SU-DHL-6 (cell line): ENCODE measurements at regions not wholly inside any gene's neighbourhood (a gene's known extent, or its start where the extent isn't known, plus 50 kb on each side); places are given as distances from the start of the nearest gene placed in this dataset.

Source experiments
- H2AFZ ChIP-seq: fragments of 200-600 bp; sonication (generic); 2 replicates; pipeline ENCODE4 v1.6.1; 2014; ENCODE audit warnings: low read depth, mild to moderate bottlenecking, moderate library complexity, mixed read lengths, antibody characterized with exemption, low read length; ENCODE audit not compliant: severe bottlenecking
- H3F3A ChIP-seq: fragments of 200-600 bp; shearing (Covaris generic); 2 replicates; pipeline ENCODE4 v1.6.0; 2016; ENCODE audit warnings: antibody characterized with exemption, mild to moderate bottlenecking; ENCODE audit not compliant: insufficient read depth
- H3K27ac ChIP-seq: fragments of 200-600 bp; sonication (generic); 2 replicates; pipeline ENCODE4 v1.5.1; 2016; ENCODE audit warnings: low read depth, mild to moderate bottlenecking, low read length, moderate library complexity, mixed read lengths
- H3K27me3 ChIP-seq: fragments of 200-600 bp; sonication (generic), shearing (Covaris generic); 2 replicates; pipeline ENCODE4 v1.6.0; 2014; ENCODE audit warnings: mild to moderate bottlenecking, low read length
- H3K36me3 ChIP-seq: fragments of 200-600 bp; sonication (generic); 2 replicates; pipeline ENCODE4 v1.6.1; 2014; ENCODE audit warnings: mild to moderate bottlenecking, low read length, mixed read lengths
- H3K4me2 ChIP-seq: fragments of 300-600, 200-600 bp; shearing (Covaris generic), sonication (generic); 2 replicates; pipeline ENCODE4 v1.6.0; 2014; ENCODE audit warnings: low read length, low read depth, mild to moderate bottlenecking; ENCODE audit not compliant: poor library complexity, severe bottlenecking
- H3K4me3 ChIP-seq: fragments of 200-600 bp; sonication (generic); 2 replicates; pipeline ENCODE4 v1.5.1; 2014; ENCODE audit warnings: antibody characterized with exemption, low read length, mild to moderate bottlenecking, mixed read lengths; ENCODE audit not compliant: insufficient read depth, poor library complexity, severe bottlenecking
- H3K79me2 ChIP-seq: fragments of 200-600 bp; sonication (generic); 2 replicates; pipeline ENCODE4 v1.6.1; 2014; ENCODE audit warnings: mild to moderate bottlenecking, low read length, moderate library complexity; ENCODE audit not compliant: insufficient read depth
- H3K9ac ChIP-seq: fragments of 200-600 bp; sonication (generic); 2 replicates; pipeline ENCODE4 v1.7.0; 2014; ENCODE audit warnings: mild to moderate bottlenecking, low read length
- H3K9me2 ChIP-seq: fragments of 200-600 bp; sonication (generic); replicated peaks from 2 replicates; pipeline ENCODE4 v1.6.1; 2014; ENCODE audit warnings: low read length; ENCODE audit not compliant: insufficient read depth
- H3K9me3 ChIP-seq: fragments of 200-600 bp; sonication (generic); 2 replicates; pipeline ENCODE4 v1.6.1; 2014; ENCODE audit warnings: low read length, mixed read lengths; ENCODE audit not compliant: insufficient read depth
- H4K20me1 ChIP-seq: fragments of 200-600 bp; sonication (generic); 2 replicates; pipeline ENCODE4 v1.6.1; 2014; ENCODE audit warnings: low read depth, mild to moderate bottlenecking, antibody characterized with exemption, low read length, moderate library complexity, mixed read lengths
- EZH2phosphoT487 ChIP-seq: fragments of 200-600 bp; sonication (generic), shearing (Covaris generic); conservative IDR thresholded peaks from 2 replicates; pipeline ENCODE4 v1.6.1; 2018; ENCODE audit warnings: mild to moderate bottlenecking, antibody characterized with exemption, low read length, moderate library complexity, mixed read lengths
- TF ChIP-seq, protein P1 (sequence below): fragments of 200-600 bp; sonication (generic); IDR thresholded peaks from one replicate; pipeline ENCODE4 v1.5.1; 2017; ENCODE audit warnings: antibody characterized with exemption, mild to moderate bottlenecking, low read length, moderate library complexity; ENCODE audit not compliant: insufficient read depth, poor library complexity, severe bottlenecking

DNA sequence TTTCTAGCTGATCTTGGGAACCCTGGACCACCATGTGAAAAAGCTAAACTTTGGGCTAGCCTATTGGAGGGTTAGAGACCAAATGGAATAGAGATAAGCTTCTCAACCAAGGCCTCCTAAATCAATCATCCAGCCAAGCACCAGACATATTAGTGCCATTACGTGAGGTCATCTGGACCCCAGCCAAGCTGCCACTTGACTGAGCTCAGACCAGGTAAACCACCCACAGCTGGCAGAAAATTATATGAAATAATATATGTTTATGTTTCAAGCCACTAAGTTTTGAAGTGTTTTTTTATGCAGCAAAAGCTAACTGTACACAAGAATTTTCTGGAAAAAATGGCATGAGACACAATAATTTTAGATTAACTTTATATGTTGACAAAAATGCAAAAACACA, 82.6 kb upstream of the PCGF5 start:
- Histone ChIP-seq H3K4me3 (no peak overlapping the region), H3K9me3 (no peaks in the 10 kb centered on the region), H3K27ac (no peak overlapping the region), H3K79me2 (no peaks in the 10 kb centered on the region), H3K9me2 (no peaks in the 10 kb centered on the region), H3K4me2 (no peak overlapping the region), H3K27me3 (no peaks in the 10 kb centered on the region), H2AFZ (no peak overlapping the region), H3F3A (no peaks in the 10 kb centered on the region), H4K20me1 (no peaks in the 10 kb centered on the region), H3K9ac (no peak overlapping the region), H3K36me3 (no peaks in the 10 kb centered on the region)
- TF ChIP-seq EZH2phosphoT487, result no peak
- TF ChIP-seq, protein P1, sequence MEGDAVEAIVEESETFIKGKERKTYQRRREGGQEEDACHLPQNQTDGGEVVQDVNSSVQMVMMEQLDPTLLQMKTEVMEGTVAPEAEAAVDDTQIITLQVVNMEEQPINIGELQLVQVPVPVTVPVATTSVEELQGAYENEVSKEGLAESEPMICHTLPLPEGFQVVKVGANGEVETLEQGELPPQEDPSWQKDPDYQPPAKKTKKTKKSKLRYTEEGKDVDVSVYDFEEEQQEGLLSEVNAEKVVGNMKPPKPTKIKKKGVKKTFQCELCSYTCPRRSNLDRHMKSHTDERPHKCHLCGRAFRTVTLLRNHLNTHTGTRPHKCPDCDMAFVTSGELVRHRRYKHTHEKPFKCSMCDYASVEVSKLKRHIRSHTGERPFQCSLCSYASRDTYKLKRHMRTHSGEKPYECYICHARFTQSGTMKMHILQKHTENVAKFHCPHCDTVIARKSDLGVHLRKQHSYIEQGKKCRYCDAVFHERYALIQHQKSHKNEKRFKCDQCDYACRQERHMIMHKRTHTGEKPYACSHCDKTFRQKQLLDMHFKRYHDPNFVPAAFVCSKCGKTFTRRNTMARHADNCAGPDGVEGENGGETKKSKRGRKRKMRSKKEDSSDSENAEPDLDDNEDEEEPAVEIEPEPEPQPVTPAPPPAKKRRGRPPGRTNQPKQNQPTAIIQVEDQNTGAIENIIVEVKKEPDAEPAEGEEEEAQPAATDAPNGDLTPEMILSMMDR, result no peak

DNA sequence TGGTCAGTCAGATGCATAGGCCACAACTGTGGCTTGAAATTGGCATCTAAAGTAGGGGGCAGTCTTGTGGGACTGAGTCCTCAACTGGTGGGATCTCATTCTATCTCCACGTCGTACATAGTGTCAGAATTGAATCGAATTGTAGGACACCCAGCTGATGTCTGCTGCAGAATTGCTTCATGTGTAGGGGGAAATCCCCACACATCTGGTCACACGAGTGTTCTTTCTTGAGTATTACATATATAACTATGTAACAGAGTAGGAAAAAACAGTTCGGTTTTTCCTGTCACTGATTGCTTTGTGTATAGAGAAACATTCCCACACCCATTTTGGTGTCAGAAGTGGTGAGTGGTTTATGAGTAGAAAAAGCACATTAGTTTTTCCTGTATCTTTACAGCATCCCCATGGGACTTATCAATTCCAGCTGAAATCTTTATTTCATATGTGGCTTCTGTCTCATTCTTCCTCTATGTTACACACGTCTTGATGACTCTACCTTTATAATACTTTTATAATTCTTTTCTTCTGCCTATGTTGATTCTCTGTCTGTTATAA, 79.4 kb upstream of the PCGF5 start:
- Histone ChIP-seq H3K4me2 (no peak overlapping the region), H3F3A (no peaks in the 10 kb centered on the region), H3K4me3 (no peak overlapping the region), H3K9me2 (no peaks in the 10 kb centered on the region), H3K9ac (no peak overlapping the region), H3K36me3 (no peaks in the 10 kb centered on the region), H4K20me1 (no peaks in the 10 kb centered on the region), H3K9me3 (no peaks in the 10 kb centered on the region), H3K27me3 (no peaks in the 10 kb centered on the region), H3K27ac (no peak overlapping the region), H2AFZ (no peak overlapping the region), H3K79me2 (no peaks in the 10 kb centered on the region)
- TF ChIP-seq EZH2phosphoT487, result no peak
- TF ChIP-seq, protein P1, result no peak

DNA sequence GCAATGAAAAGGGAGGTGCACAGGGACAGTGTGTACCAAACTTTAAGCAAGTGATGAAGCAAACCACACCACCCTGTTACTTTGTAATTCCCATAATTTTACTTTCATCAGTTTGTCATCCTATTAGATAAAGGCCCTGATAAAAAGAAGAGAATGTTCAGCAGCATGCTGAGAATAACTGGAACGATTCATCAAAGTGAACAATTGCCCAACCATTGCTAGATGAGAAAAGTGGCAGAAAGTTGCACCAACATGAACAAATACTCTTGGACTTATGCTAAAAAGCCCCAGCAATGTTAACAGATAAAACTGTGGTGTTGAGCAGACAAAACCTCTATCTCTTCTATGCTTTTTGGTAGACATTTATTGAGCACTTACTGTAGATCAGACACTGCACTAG, 75.5 kb upstream of the PCGF5 start:
- no peaks in the 10 kb centered on the region for H3K9me2 ChIP-seq
- H3K4me3 ChIP-seq, result no peak overlapping the region
- H4K20me1 ChIP-seq, result no peaks in the 10 kb centered on the region
- TF ChIP-seq, protein P1, result no peak
- TF ChIP-seq EZH2phosphoT487, result no peak
- H3K9ac ChIP-seq, result no peak overlapping the region
- no peaks in the 10 kb centered on the region for H3K79me2 ChIP-seq
- H3F3A ChIP-seq, result no peaks in the 10 kb centered on the region
- no peak overlapping the region for H3K4me2 ChIP-seq
- H3K27me3 ChIP-seq, result no peaks in the 10 kb centered on the region
- H3K36me3 ChIP-seq, result no peaks in the 10 kb centered on the region
- no peak overlapping the region for H3K27ac ChIP-seq
- no peak overlapping the region for H2AFZ ChIP-seq
- H3K9me3 ChIP-seq, result no peaks in the 10 kb centered on the region

DNA sequence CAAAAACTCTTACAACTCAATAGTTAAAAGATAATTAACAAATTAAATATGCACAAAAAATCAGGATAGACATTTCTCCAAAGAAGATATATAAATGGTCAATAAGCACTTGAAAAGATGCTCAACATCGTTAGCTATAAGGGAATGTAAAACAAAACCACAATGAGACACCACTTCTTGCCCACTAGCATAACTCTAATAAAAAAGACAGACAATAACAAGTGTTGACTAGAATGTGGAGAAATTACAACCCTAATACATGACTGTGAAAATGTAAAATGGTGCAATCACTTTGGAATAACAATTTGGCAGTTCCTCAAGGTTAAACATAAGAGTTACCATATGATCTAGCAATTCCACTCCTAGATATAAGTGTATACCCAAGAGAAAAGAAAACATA, 74.3 kb upstream of the PCGF5 start:
- no peak overlapping the region for H3K9ac ChIP-seq
- H2AFZ ChIP-seq, result no peak overlapping the region
- H3K27me3 ChIP-seq, result no peaks in the 10 kb centered on the region
- no peaks in the 10 kb centered on the region for H3K9me2 ChIP-seq
- no peaks in the 10 kb centered on the region for H4K20me1 ChIP-seq
- no peak overlapping the region for H3K4me3 ChIP-seq
- no peaks in the 10 kb centered on the region for H3K36me3 ChIP-seq
- no peak overlapping the region for H3K27ac ChIP-seq
- H3K4me2 ChIP-seq, result no peak overlapping the region
- no peaks in the 10 kb centered on the region for H3F3A ChIP-seq
- TF ChIP-seq, protein P1, result no peak
- TF ChIP-seq EZH2phosphoT487, result no peak
- no peaks in the 10 kb centered on the region for H3K79me2 ChIP-seq
- H3K9me3 ChIP-seq, result no peaks in the 10 kb centered on the region
